HepG2 (cell line): ENCODE measurements at regions not wholly inside any gene's neighbourhood (a gene's known extent, or its start where the extent isn't known, plus 50 kb on each side); places are given as distances from the start of the nearest gene placed in this dataset.

Experiments used
- GATAD1 ChIP-seq: IDR thresholded peaks from 2 replicates; pipeline ENCODE4 v1.6.1; 2016; ENCODE audit warnings: missing genetic modification reagents, missing compliant biosample characterization
- KDM1A ChIP-seq: IDR thresholded peaks from 2 replicates; pipeline ENCODE4 v1.6.1; 2016; ENCODE audit warnings: missing compliant biosample characterization
- MAFF ChIP-seq: IDR thresholded peaks from 2 replicates; pipeline ENCODE4 v1.6.1; 2011; ENCODE audit warnings: low read depth, low read length, improper control_type of control experiment
- MTA1 ChIP-seq: sonication (generic); formaldehyde crosslinking; IDR thresholded peaks from 2 replicates; pipeline ENCODE4 v1.4.0; 2020; ENCODE audit warnings: missing genetic modification reagents, mild to moderate bottlenecking, borderline replicate concordance
- PAX8 ChIP-seq: sonication (generic); formaldehyde crosslinking; IDR thresholded peaks from 2 replicates; pipeline ENCODE4 v1.8.0; 2022; ENCODE audit warnings: mild to moderate bottlenecking, missing genetic modification reagents, borderline replicate concordance
- PITX1 ChIP-seq: sonication (generic); formaldehyde crosslinking; IDR thresholded peaks from 2 replicates; pipeline ENCODE4 v1.5.1; 2020; ENCODE audit warnings: mild to moderate bottlenecking, missing genetic modification reagents
- RAD21 ChIP-seq: fragments of 450-650 bp; formaldehyde crosslinking; IDR thresholded peaks from 2 replicates; pipeline ENCODE4 v1.5.0; 2020; ENCODE audit warnings: mild to moderate bottlenecking
- TCF7L2 ChIP-seq: IDR thresholded peaks from 2 replicates; pipeline ENCODE4 v1.6.1; 2011; ENCODE audit warnings: mild to moderate bottlenecking, low read depth, low read length, moderate library complexity
- ZBTB38 ChIP-seq: sonication (generic); formaldehyde crosslinking; IDR thresholded peaks from 2 replicates; pipeline ENCODE4 v1.5.1; 2020; ENCODE audit warnings: mild to moderate bottlenecking, missing genetic modification reagents
- ZNF180 ChIP-seq: sonication (generic); formaldehyde crosslinking; IDR thresholded peaks from 2 replicates; pipeline ENCODE4 v1.4.0; 2020; ENCODE audit warnings: low read depth, missing genetic modification reagents, borderline replicate concordance
- ZNF337 ChIP-seq: sonication (generic); formaldehyde crosslinking; IDR thresholded peaks from 2 replicates; pipeline ENCODE4 v1.5.1; 2020; ENCODE audit warnings: missing genetic modification reagents, low read depth, mild to moderate bottlenecking, borderline replicate concordance
- TF ChIP-seq, protein P1 (sequence below): sonication (generic); formaldehyde crosslinking; IDR thresholded peaks from 2 replicates; pipeline ENCODE4 v1.5.0; 2020; ENCODE audit warnings: mild to moderate bottlenecking, missing genetic modification reagents, borderline replicate concordance
- TF ChIP-seq, protein P2 (sequence below): sonication (generic); formaldehyde crosslinking; IDR thresholded peaks from 2 replicates; pipeline ENCODE4 v1.4.0; 2020; ENCODE audit warnings: missing genetic modification reagents
- TF ChIP-seq, protein P3 (sequence below): sonication (generic); formaldehyde crosslinking; IDR thresholded peaks from 2 replicates; pipeline ENCODE4 v1.4.0; 2020; ENCODE audit warnings: mild to moderate bottlenecking, missing genetic modification reagents, borderline replicate concordance
- TF ChIP-seq, protein P4 (sequence below): sonication (generic); formaldehyde crosslinking; IDR thresholded peaks from 2 replicates; pipeline ENCODE4 v1.4.0; 2020; ENCODE audit warnings: missing genetic modification reagents, borderline replicate concordance

DNA sequence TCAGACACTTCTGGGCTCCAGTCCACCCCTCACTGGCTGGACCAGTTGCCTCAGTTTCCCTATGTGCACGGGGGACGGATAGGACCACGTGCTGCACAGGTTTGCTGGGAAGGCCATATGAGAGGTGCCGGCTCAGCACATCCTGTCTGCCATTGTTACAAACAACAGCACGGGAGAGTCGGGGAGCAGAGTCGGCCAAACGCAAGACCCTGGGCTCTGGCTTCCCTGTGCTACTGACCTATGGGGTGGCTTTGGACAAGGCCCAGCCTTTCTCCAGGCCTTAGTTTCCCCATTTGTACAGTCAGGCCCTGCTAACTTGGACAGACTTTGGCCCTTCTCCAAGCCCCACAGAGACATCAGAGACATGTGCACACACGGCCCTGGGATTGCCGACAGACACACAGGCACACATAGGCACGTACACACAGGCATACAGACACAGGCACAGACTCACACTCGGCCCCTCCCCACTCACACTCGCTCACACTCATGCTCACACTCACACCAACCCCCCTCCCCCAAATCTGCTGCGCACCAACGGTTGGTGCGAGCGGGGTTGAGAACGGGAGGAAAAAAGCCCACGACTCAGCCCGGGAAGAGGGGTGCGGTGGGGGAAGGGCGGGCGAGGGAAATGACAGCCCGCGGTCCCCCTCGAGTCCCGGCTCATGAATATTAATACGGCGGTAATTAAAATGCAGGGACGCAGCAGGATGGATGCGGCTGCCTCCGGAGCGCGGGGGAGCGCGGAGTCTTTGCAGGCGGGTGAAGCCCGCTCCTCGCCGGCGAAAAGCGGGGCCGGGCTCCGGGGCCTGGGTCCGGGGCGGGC is 133.0 kb downstream of the C9orf50 start (continued):
- TF ChIP-seq, protein P1, sequence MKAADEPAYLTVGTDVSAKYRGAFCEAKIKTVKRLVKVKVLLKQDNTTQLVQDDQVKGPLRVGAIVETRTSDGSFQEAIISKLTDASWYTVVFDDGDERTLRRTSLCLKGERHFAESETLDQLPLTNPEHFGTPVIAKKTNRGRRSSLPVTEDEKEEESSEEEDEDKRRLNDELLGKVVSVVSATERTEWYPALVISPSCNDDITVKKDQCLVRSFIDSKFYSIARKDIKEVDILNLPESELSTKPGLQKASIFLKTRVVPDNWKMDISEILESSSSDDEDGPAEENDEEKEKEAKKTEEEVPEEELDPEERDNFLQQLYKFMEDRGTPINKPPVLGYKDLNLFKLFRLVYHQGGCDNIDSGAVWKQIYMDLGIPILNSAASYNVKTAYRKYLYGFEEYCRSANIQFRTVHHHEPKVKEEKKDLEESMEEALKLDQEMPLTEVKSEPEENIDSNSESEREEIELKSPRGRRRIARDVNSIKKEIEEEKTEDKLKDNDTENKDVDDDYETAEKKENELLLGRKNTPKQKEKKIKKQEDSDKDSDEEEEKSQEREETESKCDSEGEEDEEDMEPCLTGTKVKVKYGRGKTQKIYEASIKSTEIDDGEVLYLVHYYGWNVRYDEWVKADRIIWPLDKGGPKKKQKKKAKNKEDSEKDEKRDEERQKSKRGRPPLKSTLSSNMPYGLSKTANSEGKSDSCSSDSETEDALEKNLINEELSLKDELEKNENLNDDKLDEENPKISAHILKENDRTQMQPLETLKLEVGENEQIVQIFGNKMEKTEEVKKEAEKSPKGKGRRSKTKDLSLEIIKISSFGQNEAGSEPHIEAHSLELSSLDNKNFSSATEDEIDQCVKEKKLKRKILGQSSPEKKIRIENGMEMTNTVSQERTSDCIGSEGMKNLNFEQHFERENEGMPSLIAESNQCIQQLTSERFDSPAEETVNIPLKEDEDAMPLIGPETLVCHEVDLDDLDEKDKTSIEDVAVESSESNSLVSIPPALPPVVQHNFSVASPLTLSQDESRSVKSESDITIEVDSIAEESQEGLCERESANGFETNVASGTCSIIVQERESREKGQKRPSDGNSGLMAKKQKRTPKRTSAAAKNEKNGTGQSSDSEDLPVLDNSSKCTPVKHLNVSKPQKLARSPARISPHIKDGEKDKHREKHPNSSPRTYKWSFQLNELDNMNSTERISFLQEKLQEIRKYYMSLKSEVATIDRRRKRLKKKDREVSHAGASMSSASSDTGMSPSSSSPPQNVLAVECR = no peak
- TF ChIP-seq, protein P2, sequence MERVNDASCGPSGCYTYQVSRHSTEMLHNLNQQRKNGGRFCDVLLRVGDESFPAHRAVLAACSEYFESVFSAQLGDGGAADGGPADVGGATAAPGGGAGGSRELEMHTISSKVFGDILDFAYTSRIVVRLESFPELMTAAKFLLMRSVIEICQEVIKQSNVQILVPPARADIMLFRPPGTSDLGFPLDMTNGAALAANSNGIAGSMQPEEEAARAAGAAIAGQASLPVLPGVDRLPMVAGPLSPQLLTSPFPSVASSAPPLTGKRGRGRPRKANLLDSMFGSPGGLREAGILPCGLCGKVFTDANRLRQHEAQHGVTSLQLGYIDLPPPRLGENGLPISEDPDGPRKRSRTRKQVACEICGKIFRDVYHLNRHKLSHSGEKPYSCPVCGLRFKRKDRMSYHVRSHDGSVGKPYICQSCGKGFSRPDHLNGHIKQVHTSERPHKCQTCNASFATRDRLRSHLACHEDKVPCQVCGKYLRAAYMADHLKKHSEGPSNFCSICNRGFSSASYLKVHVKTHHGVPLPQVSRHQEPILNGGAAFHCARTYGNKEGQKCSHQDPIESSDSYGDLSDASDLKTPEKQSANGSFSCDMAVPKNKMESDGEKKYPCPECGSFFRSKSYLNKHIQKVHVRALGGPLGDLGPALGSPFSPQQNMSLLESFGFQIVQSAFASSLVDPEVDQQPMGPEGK (CRISPR knock-in tag) = peak; percentile 9; the same call in 1 of the 2 replicates
- TF ChIP-seq ZBTB38 (CRISPR knock-in tag) = peak; percentile 64; the same call in 1 of the 2 replicates
- TF ChIP-seq RAD21 = no peak; the same call in 1 of the 2 replicates
- TF ChIP-seq, protein P3, sequence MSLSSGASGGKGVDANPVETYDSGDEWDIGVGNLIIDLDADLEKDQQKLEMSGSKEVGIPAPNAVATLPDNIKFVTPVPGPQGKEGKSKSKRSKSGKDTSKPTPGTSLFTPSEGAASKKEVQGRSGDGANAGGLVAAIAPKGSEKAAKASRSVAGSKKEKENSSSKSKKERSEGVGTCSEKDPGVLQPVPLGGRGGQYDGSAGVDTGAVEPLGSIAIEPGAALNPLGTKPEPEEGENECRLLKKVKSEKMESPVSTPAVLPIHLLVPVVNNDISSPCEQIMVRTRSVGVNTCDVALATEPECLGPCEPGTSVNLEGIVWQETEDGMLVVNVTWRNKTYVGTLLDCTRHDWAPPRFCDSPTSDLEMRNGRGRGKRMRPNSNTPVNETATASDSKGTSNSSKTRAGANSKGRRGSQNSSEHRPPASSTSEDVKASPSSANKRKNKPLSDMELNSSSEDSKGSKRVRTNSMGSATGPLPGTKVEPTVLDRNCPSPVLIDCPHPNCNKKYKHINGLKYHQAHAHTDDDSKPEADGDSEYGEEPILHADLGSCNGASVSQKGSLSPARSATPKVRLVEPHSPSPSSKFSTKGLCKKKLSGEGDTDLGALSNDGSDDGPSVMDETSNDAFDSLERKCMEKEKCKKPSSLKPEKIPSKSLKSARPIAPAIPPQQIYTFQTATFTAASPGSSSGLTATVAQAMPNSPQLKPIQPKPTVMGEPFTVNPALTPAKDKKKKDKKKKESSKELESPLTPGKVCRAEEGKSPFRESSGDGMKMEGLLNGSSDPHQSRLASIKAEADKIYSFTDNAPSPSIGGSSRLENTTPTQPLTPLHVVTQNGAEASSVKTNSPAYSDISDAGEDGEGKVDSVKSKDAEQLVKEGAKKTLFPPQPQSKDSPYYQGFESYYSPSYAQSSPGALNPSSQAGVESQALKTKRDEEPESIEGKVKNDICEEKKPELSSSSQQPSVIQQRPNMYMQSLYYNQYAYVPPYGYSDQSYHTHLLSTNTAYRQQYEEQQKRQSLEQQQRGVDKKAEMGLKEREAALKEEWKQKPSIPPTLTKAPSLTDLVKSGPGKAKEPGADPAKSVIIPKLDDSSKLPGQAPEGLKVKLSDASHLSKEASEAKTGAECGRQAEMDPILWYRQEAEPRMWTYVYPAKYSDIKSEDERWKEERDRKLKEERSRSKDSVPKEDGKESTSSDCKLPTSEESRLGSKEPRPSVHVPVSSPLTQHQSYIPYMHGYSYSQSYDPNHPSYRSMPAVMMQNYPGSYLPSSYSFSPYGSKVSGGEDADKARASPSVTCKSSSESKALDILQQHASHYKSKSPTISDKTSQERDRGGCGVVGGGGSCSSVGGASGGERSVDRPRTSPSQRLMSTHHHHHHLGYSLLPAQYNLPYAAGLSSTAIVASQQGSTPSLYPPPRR = 0 out of 2 replicates have a peak, but pooled peaks have one; percentile 27
- no peak for TF ChIP-seq ZNF337
- 0 out of 2 replicates have a peak, but pooled peaks have one; percentile 32 for TF ChIP-seq GATAD1
- TF ChIP-seq ZNF180 = no peak
- no peak for TF ChIP-seq PAX8 (CRISPR knock-in tag)
- TF ChIP-seq, protein P4, sequence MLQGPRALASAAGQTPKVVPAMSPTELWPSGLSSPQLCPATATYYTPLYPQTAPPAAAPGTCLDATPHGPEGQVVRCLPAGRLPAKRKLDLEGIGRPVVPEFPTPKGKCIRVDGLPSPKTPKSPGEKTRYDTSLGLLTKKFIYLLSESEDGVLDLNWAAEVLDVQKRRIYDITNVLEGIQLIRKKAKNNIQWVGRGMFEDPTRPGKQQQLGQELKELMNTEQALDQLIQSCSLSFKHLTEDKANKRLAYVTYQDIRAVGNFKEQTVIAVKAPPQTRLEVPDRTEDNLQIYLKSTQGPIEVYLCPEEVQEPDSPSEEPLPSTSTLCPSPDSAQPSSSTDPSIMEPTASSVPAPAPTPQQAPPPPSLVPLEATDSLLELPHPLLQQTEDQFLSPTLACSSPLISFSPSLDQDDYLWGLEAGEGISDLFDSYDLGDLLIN = no peak
- peak; percentile 52; the same call in 1 of the 2 replicates for TF ChIP-seq MTA1 (CRISPR knock-in tag)
- no peak for TF ChIP-seq TCF7L2
- TF ChIP-seq PITX1 (CRISPR knock-in tag) = no peak; the same call in 1 of the 2 replicates
- peak; percentile 50; the same call in 1 of the 2 replicates for TF ChIP-seq MAFF
- no peak for TF ChIP-seq KDM1A (CRISPR knock-in tag)
